T-helper 2 cell treated with Interferon-gamma antibody and Interleukin-4, amounts not matched to agents 100 ng/mL and 5 ng/mL, for 36 hours (primary cell): ENCODE measurements at regions not wholly inside any gene's neighbourhood (a gene's known extent, or its start where the extent isn't known, plus 50 kb on each side); places are given as distances from the start of the nearest gene placed in this dataset.

Experiments used
- intact Hi-C: fragments of 100-400 bp; cut with micrococcal nuclease; formaldehyde crosslinking; loops from one replicate; pipeline ENCODE4 v1.15.1; 2023

DNA sequence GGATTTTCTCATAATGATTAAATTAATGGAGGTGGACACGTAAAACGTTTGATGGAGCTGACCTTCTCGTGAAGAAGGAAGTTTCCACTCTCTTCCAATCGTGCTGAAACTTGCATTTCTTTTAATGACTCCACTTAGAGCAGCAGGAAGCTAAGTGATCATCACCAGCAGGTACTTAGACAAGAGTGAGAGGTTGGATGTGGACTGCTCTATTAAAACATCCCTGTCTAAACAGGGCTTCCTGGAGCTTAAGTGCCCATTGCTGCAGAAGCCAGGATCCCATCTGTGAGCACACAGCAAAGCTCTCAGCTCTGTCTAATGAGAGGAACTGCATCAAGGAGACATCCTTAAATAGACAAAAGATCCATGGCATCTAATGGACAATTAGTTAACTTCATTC, 1539.5 kb upstream of the CELF4 start:
- intact Hi-C loops: no loop called here

DNA sequence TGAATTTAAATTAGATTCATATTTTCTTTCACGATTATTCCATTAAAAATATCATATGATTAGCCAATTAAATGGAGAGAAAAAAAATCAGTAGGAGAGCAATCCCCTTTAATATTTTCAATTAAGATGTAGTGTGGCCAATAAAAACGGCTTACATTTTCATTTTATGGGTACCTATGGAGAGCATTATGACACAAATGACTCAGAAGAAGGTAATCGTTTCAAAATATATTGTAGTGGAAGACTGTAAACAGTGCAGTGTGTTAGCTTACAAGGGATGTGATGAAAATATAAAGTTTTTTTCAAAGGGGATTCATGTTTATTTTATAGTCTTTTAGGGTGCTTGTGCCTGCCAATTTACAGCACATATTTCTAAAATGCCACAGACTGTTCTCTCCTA, 1507.4 kb upstream of the CELF4 start:
- intact Hi-C loops: no loop called here

DNA sequence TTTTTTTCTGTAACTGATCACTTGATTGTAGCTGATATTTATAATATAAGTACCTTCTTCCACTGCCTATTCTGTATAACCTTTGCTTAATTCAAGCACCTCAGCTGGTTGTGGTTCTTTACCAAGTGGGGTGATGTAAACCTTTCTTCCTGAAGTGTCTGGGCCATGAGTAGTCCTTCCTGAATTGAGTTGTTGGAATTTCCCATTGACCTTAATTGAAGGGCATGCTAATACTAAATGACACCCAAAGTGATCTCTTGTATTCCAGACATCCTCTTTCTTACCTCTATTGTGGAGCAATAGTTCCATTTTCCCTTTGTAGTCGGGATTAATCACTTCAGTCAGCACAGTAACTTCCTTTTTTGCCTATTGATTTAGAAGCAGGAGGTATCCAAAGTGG, 1496.8 kb upstream of the CELF4 start:
- intact Hi-C loops: no loop called here

DNA sequence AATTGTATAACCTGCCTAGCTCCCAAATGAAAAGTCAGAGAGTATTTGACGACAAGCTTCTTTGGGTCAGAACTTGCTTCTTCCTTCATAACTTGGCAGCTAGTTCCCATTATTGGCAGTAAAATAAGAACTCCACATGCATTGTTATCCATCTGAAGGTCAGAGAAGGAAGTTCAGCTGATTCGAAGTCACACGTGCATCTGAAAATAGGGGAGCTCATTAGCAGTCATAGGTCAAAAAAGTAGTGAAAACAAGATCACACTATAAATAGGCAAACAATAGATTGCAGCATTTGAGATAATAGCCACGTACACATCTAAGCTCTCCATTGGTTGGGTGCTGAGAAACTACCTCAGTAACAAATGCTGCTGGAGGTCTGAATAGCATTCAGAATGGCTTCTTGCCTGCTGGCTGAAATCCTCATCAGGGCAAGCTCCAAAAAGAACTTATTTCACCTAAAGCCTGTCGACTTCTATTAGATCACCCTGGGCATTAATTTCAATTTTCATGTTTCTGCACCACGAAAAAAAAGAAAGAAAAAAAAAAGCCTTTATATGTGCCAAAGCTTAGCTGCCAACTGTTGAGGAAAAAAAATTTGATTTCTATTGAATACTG, 1492.9 kb upstream of the CELF4 start:
- intact Hi-C loops: no loop called here

DNA sequence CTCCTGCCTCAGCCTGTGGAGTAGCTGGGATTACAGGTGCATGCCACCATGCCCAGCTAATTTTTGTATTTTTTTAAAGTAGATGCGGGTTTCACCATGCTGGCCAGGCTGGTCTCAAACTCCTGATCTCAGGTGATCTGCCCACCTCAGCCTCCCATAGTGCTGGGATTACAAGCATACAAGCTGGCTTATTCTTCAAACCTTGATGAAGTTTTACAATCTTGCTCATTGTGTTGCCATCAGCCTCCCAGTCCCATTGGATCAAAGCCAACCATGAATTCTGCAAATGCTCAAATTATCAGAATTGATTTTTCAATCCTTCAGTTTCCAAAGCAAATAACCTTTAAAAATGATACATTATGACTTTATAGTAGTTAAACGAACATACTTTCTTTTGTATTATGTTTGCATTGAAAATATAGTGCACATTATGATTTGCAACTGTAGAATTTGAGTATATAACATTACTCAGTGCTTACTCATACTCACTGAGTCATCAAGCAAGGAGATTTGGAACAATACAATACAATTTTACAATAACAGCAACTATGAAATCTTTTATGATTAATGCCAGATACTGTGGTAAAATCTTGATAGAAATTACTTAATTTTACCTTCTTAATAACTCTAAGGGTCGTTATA, 1491.9 kb upstream of the CELF4 start:
- intact Hi-C loops: no loop called here

DNA sequence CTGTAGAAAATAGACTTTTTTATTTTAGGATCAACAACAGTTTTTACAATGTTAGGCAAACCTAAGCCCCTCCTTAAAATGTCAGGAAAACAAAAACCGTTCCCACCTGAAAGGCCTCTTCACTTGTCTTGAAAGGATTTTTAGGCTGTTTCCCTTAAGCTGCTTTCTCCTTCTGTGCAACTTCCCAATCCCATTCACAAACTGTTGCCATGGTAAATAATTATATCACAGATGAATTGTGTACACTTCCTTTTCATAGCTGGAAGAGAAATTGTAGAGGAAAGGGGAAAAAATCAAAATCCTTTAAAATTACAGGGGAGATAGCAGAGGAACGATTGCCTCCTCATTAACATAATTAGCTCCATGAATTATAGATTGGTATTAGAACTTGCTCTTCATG, 1488.0 kb upstream of the CELF4 start:
- intact Hi-C loops: no loop called here

DNA sequence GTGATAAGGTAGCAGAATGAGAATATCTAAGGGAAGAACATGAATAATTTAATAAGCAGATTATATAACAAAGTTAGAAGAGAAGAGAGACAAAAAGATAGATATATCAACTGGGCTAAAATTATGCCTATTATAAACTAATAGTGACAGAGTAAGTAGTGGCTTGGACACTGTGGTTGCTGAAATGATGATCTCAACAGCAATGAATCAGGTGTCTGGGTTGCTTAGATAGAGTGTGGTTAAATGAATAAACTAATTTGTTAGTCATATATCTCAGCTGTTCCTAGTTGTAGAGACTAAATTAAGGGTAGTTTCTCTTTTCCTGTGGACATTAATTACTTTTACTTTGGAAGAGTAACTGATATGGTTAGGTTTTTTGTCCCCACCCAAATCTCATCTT, 1485.4 kb upstream of the CELF4 start:
- intact Hi-C loops: no loop called here

DNA sequence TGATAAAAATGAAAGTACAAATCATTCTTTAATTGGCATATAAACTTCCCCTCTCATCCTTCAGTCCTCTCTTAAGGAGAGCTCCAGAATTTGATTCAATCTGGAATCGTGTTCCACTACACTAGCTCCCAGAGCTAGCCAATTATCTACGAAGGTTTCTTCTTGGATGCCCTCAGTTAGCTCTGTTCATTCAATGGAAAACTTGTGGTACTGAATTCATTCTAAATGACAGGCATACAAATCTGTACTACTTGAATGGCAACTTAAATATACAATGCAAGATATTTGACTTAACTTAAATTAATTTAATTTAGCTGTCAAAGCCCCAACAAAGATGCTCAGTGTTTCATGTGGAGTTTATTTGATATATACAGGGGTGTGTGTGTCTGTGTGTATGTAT, 1474.2 kb upstream of the CELF4 start:
- intact Hi-C loops: no loop called here

DNA sequence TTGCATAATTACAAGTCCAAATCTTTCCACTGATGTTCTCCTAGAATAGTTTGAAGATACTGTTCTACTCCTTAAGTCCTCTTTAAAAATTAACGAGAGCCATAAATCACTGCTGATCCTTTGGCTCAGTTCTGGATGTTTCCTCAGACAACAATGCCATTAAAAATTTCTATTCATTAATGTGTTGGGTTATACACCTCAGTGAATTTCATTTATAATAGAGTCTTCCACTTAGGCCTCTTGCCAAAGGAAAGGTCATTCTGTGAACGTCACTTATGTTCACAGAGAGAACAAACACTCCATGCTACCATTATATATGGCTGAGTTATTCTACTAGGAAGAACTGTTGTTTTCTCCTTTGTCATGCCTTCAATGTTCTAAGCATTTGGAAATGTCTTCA, 1472.3 kb upstream of the CELF4 start:
- intact Hi-C loops: no loop called here

DNA sequence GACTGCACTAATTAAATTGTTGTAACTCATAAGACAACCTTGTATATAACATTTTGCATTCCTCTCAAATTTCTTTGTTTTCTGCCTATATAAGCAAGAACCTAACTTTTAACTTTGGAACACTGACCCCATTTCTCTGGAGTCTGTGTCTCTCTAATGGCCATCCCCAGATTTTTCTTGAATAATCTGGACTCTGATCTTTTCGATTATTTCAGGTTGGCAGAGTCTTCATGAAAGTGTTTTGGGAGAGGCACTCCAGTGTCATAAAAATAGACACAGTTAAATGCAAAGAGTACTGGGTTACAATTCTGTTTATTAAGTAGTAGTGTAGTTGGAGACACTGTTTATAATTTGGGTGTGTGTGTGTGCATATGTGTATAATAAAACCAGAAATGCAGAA, 1467.7 kb upstream of the CELF4 start:
- intact Hi-C loops: no loop called here

DNA sequence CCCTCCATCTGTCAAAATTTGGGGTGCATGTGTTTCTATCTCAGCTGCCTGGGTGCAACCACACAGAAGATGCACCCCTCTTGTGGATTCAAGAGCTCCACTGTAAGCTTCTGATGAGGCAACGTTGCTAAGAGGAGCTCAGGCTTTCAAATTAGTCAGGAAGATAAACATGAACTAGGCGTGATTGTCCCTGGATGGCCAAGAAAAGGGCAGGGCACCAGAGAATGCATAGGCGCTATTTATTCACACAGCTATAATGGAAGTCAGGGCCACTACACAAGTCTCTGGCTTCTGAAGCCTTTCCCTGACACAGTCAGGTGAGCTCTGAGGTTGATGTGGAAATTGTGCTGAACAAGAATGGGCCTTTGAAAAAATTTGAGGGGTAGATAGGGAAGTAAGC, 1466.0 kb upstream of the CELF4 start:
- intact Hi-C loops: no loop called here

DNA sequence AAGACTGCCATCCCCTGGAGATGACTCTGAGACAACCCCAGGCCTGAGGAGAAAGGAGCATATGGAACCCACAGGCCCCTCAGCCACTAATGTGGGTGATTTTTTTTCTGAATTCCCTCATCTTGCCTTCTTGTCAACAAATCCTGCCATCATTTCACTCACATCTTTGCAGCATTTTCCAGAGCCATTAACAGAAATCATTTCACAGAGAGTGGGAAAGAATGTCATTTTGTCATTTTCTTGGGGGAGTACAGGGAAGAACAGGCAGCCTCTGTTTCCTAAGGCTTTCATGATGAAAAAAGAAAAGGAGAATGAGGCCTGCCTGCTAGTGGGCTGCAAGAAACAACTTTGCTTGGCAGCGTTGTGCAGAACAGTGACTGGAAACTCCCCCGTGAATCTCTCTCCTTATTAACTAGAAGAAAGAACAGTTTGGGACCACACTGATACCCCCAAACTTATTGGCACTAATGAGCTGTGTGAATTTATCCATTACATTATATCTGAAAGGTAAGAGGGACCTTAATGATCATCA, 1464.6 kb upstream of the CELF4 start:
- intact Hi-C loops: no loop called here

DNA sequence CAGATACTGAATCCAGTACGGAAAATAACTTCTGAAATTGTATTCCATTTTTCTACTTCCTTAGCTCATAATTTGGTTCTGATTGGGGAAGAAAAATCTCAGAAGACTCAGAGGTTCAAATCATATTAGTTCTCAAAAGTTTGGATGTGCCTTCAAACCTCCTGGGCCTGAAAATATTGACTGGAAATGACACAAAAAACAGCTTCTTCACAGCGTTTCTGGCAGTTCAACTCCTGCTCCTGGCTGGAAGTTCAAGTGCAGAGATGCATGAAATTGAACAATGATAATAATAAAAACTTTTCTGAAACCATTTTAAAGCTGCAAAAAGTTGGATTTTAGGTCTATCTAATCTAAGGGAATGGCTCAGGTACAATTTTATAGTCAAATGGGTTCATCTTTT, 1459.9 kb upstream of the CELF4 start:
- intact Hi-C loops: no loop called here

DNA sequence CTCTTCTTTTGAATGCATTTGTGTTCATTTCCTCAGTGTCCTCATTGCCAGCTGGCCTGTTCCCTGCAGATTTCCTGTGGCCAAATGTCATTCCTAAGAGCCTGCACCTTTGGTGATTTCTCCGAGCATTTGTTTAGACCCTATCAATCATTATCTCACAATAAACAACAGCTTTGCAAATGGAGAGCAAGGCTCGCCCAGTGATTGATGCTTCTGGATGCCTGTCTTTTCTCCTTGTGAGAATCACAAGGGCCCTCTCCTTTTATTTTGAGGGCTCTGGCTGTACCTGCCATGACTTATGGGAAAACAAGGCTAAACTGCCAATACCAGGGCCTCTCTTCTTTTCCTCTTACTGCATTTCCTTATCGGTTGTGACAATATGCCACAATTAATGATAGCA, 1454.4 kb upstream of the CELF4 start:
- intact Hi-C loops: no loop called here

DNA sequence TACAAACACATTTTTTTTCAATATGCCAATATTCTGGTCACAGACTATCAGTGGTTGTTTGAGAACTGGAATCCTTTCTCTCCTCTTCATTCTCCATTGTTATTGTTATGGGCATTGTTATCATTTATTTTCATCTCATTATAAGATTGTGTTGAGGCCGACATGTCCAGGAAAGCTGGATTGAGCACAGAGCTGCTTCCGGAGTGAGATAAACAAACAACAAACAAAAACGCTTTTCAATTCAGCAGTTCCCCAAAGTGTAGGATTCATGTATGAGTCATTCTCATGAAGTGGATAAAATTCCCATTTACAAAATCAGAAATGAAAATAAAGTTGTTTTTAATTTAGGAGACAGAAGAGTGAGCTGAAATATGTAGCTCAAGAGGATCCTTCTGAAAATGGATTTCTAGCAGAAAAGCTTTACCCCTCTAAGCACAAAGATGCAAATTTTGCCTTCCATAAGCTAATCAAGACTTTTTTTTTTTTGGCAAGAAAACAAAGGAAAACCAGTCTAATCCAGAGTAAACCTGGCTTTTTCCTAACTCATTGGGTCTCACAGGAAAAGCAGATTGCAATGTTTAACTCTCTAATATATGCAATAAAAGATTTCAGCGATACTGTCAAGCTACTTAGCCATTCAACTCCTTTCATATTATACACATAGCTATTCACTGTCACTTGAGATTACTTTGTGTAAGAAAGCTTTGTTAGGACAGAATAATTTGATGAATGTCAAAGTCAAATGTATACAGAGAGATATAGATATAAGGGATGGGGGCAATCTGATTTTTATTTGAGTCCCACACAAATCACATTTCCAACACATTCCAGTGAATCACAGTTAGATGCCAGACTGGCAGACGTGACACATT, 1441.7 kb upstream of the CELF4 start:
- intact Hi-C loops: no loop called here

DNA sequence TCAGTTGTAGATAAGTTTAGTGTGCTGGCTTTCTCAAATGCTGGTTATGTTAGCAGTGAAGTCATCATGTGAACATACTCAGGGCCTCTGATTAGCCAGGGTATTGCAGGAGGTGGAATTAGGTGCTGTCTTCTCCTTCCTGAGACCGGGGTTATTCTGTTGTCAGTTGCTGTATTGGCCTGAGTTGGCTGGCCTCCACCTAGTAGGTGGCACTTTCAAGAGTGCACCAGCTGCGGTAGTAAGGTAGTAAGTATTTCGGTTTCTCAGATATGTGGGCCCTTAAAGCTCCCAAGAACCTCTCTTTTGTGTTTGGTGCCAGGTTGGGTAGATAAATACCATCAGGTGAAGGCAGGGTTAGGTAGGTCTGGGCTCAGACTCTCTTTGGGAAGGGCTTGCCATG, 1430.5 kb upstream of the CELF4 start:
- intact Hi-C loops: no loop called here

DNA sequence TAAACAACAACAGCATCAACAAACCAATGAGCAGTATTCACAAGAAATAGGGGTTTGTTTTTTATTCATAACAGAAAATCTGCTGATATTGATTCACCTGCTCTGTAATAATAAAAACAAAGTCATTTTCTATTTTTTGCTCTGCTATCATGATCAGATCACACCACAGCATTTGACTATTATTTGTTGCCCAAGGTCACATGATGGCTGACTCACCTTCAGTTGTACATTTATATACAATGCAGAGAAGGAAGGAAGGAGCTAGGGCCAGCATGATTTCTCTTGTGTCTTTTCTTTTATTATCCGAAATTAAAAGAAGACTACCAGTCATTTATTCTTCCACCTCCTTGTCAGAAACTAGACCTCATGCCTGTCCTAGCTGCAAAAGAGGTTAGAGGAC, 1427.7 kb upstream of the CELF4 start:
- intact Hi-C loops: no loop called here

DNA sequence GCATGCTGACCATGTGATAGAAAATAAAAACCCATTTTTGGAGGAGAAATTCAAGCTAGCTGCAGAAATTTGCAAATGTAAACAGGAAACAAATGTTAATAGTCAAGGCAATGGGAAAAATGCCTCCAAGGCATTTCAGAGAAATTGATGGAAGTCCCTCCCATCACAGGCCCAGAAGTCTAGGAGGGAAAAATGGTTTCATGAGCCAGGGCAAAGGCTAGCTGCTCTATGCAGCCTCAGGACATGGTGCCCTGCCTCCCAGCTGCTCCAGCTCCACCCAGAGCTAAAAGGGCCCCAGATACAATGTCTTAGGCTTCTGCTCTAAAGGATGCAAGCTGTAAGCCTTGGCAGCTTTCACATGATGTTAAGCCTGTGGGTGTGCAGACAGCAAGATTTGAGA, 1419.4 kb upstream of the CELF4 start:
- intact Hi-C loops: no loop called here

DNA sequence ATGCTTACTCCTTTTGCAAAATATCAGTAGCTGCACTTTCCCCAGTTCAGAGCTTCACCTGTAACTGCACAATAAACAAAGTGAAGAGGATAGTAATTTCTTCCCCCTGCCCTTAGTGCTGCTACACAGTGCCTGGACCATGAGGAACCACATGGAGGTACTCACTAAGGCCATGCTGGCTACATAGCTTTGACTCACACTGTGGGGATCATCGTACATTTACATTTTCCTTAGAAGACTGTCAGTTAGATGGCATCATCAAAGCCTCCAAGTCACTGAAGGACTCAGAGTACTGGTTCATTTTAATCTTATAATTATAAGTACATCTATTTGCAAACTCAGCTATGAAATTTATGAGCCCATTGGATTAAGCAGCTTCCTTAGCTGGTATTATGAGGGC, 1416.5 kb upstream of the CELF4 start:
- intact Hi-C loops: no loop called here

DNA sequence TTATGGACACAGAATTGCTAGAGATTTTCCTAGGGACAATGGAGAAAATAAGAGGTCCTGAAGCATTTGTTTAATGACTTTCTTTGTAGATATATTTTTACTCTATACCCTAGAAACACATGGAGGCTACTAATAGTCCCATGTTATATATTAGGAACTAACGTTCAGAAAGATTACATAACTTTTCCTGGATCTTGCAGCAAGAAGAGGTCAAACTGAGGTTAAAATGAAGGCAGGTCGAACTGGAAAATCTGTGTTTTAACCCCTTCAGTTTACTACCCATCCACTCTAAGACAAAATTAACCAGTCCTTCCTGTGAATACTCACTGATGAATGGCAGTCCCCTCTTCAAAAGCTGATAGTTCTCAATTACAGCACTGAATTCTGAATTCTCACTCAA, 1415.8 kb upstream of the CELF4 start:
- intact Hi-C loops: no loop called here

DNA sequence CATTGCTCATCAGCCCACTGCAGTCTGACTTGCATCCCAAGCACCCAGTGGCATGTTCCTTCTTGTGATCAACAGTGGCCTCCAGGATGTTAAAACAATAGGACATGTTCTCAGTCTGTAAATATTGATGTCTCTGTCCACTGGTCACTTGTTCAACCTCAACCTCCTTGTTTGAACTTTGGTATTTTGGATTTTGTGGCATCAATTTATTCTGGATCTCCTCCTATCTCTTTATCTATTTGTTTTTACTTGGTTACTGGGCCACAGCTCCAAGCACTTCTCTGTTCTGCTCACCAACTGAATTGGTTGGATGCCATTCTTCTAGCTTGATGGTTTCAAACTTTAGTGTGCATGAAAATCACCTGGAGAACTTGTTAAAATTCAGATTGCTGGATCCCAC, 1414.8 kb upstream of the CELF4 start:
- intact Hi-C loops: no loop called here

DNA sequence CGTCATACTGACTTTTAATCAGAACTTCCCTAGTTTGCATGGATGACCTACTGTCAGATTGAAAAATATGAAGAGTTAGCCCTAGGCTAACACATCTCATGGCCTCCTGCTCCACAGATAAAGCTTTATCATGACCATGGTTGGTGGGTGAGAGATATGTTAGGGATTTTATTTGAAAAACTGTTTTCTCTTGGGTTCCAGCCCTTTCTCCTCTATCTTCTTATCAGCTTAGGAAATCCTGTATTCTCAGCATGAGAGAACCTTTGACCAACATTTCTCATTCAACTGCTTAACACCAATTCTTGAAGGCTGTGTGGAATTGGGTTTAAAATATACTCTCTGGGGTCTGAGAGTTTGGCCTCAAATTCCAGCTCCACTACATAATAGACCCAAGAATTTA, 1407.0 kb upstream of the CELF4 start:
- intact Hi-C loops: no loop called here

DNA sequence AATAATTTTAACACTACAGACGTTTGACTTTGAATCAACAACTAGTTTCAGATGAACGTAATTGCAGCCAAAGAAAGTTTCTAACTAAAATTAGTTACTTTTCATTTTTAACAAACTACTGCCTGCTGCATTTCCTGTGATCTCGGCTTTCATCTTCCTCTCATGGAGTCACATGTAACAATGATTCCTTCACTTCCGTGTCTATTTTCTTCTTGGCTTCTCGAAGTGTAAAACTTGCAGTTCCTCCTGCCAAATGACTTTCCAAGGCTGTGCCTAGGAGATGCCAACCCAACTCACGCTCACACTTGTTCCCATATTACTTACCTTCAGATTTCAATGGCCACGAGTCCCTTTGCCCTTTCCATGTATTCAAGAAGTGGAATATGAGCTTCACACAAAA, 1406.3 kb upstream of the CELF4 start:
- intact Hi-C loops: no loop called here
